ENCODE measurements at regions not wholly inside any gene's neighbourhood (a gene's known extent, or its start where the extent isn't known, plus 50 kb on each side); places are given as distances from the start of the nearest gene placed in this dataset.

GRCh38 chr6:19535351-19535750, 301.8 kb upstream of the ID4 start:
- no peaks in the 10 kb centered on the region for H3K27me3 ChIP-seq
- no peaks in the 10 kb centered on the region for H3K36me3 ChIP-seq
- H3K9me3 ChIP-seq, result no peaks in the 10 kb centered on the region
- DNase-seq, result peak in 1 of 2 donors; percentile 26
- no peak for TF ChIP-seq POLR2A (IDR thresholded peaks at IDR 0.05)
- no peak for TF ChIP-seq CTCF (IDR thresholded peaks at IDR 0.05)
- TF ChIP-seq POLR2AphosphoS5 (IDR thresholded peaks at IDR 0.05), result no peak
- TF ChIP-seq EP300 (IDR thresholded peaks at IDR 0.05), result no peak
- no peak overlapping the region for H3K27ac ChIP-seq
- H3K4me1 ChIP-seq, result peaks cover 0 to 8% (median 4%) of the 10 kb centered on the region in 4 donors
- intact Hi-C loops (cut with DNase I; ENCODE audit: low total_unique reads), result no loop called here
- 21 to 47% (median 24%) methylated on average over 2 of the region's 2 CpGs for WGBS, 5 donors
- H3K4me3 ChIP-seq, result no peak overlapping the region

GRCh38 chr6:19536838-19537237, 300.3 kb upstream of the ID4 start:
- Histone ChIP-seq H3K36me3 (no peaks in the 10 kb centered on the region), H3K9me3 (no peaks in the 10 kb centered on the region), H3K27me3 (no peaks in the 10 kb centered on the region), H3K27ac (no peak overlapping the region), H3K4me3 (no peak overlapping the region), H3K4me1 (peaks cover 0 to 8% (median 4%) of the 10 kb centered on the region in 4 donors)
- intact Hi-C loops (cut with DNase I; ENCODE audit: low total_unique reads), result no loop called here
- TF ChIP-seq CTCF (IDR thresholded peaks at IDR 0.05), result no peak
- TF ChIP-seq POLR2AphosphoS5 (IDR thresholded peaks at IDR 0.05), result no peak
- TF ChIP-seq EP300 (IDR thresholded peaks at IDR 0.05), result no peak
- TF ChIP-seq POLR2A (IDR thresholded peaks at IDR 0.05), result no peak
- DNase-seq, result no peak
- 76 to 90% (median 86%) methylated on average over 3 of the region's 3 CpGs for WGBS, 5 donors

- Histone ChIP-seq H3K27me3 (no peaks in the 10 kb centered on the region), H3K27ac (no peak overlapping the region), H3K4me3 (no peak overlapping the region), H3K36me3 (no peaks in the 10 kb centered on the region), H3K4me1 (peaks cover 0 to 8% (median 4%) of the 10 kb centered on the region in 4 donors), H3K9me3 (no peaks in the 10 kb centered on the region)
- TF ChIP-seq POLR2AphosphoS5 (IDR thresholded peaks at IDR 0.05), result peak in 1 of 3 donors; percentile 23
- TF ChIP-seq POLR2A (IDR thresholded peaks at IDR 0.05), result no peak
- intact Hi-C loops (cut with DNase I; ENCODE audit: low total_unique reads), result no loop called here
- peak; percentile 80 to 93 for DNase-seq
- WGBS, 5 donors, result 25 to 54% (median 43%) methylated on average over 12 of the region's 12 CpGs
Measured at GRCh38 chr6:19538096-19538495, 299.1 kb upstream of the ID4 start.

GRCh38 chr6:19547507-19547906, 289.7 kb upstream of the ID4 start:
- no peaks in the 10 kb centered on the region for H3K9me3 ChIP-seq
- no peaks in the 10 kb centered on the region for H3K4me1 ChIP-seq
- H3K4me3 ChIP-seq, result no peak overlapping the region
- H3K36me3 ChIP-seq, result no peaks in the 10 kb centered on the region
- 88 to 99% (median 89%) methylated on average over 2 of the region's 2 CpGs for WGBS, 5 donors
- intact Hi-C loops (cut with DNase I; ENCODE audit: low total_unique reads), result no loop called here
- TF ChIP-seq EP300 (IDR thresholded peaks at IDR 0.05) (no peak), CTCF (IDR thresholded peaks at IDR 0.05) (no peak), POLR2A (IDR thresholded peaks at IDR 0.05) (no peak), POLR2AphosphoS5 (IDR thresholded peaks at IDR 0.05) (no peak)
- no peaks in the 10 kb centered on the region for H3K27me3 ChIP-seq
- H3K27ac ChIP-seq, result no peak overlapping the region
- no peak for DNase-seq

- no peak for TF ChIP-seq EP300 (IDR thresholded peaks at IDR 0.05)
- no peak for TF ChIP-seq POLR2AphosphoS5 (IDR thresholded peaks at IDR 0.05)
- TF ChIP-seq POLR2A (IDR thresholded peaks at IDR 0.05), result no peak
- TF ChIP-seq CTCF (IDR thresholded peaks at IDR 0.05), result no peak
- DNase-seq, result no peak
- 92 to 100% (median 95%) methylated on average over 4 of the region's 4 CpGs for WGBS, 5 donors
- Histone ChIP-seq H3K4me1 (no peaks in the 10 kb centered on the region), H3K36me3 (no peaks in the 10 kb centered on the region), H3K9me3 (no peaks in the 10 kb centered on the region), H3K27me3 (no peaks in the 10 kb centered on the region), H3K27ac (no peak overlapping the region), H3K4me3 (no peak overlapping the region)
- intact Hi-C loops (cut with DNase I; ENCODE audit: low total_unique reads), result no loop called here
Measured at GRCh38 chr6:19549109-19549508, 288.1 kb upstream of the ID4 start.
